ENCODE measurements at regions not wholly inside any gene's neighbourhood (a gene's known extent, or its start where the extent isn't known, plus 50 kb on each side); places are given as distances from the start of the nearest gene placed in this dataset.
A peak's percentile ranks its signal among the peaks of the same experiment; 100 is the strongest.

GRCh38 chr20:57025261-57025660, 241.2 kb downstream of the BMP7 start:
- 0 out of 2 replicates have a peak, but pooled peaks cover 4% of the 10 kb centered on the region for H3K27me3 ChIP-seq (ENCODE audit: control insufficient read depth, insufficient read depth, low read length)

GRCh38 chr20:57025666-57026224, 240.7 kb downstream of the BMP7 start:
- 0 out of 2 replicates have a peak, but pooled peaks cover 4% of the 10 kb centered on the region for H3K27me3 ChIP-seq (ENCODE audit: control insufficient read depth, insufficient read depth, low read length)
- no peak overlapping the region for H3K9ac ChIP-seq (ENCODE audit: low read length)
- peaks cover 7% of the 10 kb centered on the region; the same call in 1 of the 2 replicates for H3K9me3 ChIP-seq (ENCODE audit: control insufficient read depth, insufficient read depth, low read depth, low read length)
- no peak overlapping the region for H3K4me3 ChIP-seq (ENCODE audit: low read depth, low read length)
- H3K27ac ChIP-seq (ENCODE audit: low read depth, low read length) = no peak overlapping the region
- H3K4me1 ChIP-seq (ENCODE audit: control insufficient read depth, insufficient read depth, low read length) = peaks cover 36% of the 10 kb centered on the region
- no peaks in the 10 kb centered on the region for H3K36me3 ChIP-seq (ENCODE audit: control insufficient read depth, insufficient read depth, low read length)

More at GRCh38 chr20:57025261-57025660, 241.2 kb downstream of the BMP7 start:
- Histone ChIP-seq H3K9me3 (ENCODE audit: control insufficient read depth, insufficient read depth, low read depth, low read length) (peaks cover 7% of the 10 kb centered on the region; the same call in 1 of the 2 replicates), H3K27ac (ENCODE audit: low read depth, low read length) (no peak overlapping the region), H3K36me3 (ENCODE audit: control insufficient read depth, insufficient read depth, low read length) (no peaks in the 10 kb centered on the region), H3K4me1 (ENCODE audit: control insufficient read depth, insufficient read depth, low read length) (peaks cover 31% of the 10 kb centered on the region), H3K9ac (ENCODE audit: low read length) (no peak overlapping the region), H3K4me3 (ENCODE audit: low read depth, low read length) (no peak overlapping the region)

GRCh38 chr20:57027777-57028176, 238.7 kb downstream of the BMP7 start:
- Histone ChIP-seq H3K36me3 (ENCODE audit: control insufficient read depth, insufficient read depth, low read length) (no peaks in the 10 kb centered on the region), H3K9me3 (ENCODE audit: control insufficient read depth, insufficient read depth, low read depth, low read length) (peaks cover 7% of the 10 kb centered on the region; the same call in 1 of the 2 replicates), H3K27ac (ENCODE audit: low read depth, low read length) (no peak overlapping the region), H3K9ac (ENCODE audit: low read length) (no peak overlapping the region), H3K4me3 (ENCODE audit: low read depth, low read length) (no peak overlapping the region), H3K27me3 (ENCODE audit: control insufficient read depth, insufficient read depth, low read length) (no peaks in the 10 kb centered on the region), H3K4me1 (ENCODE audit: control insufficient read depth, insufficient read depth, low read length) (peaks cover 38% of the 10 kb centered on the region)

GRCh38 chr20:57030611-57031600, 235.5 kb downstream of the BMP7 start:
- Histone ChIP-seq H3K4me1 (ENCODE audit: control insufficient read depth, insufficient read depth, low read length) (peaks cover 36% of the 10 kb centered on the region), H3K4me3 (ENCODE audit: low read depth, low read length) (no peak overlapping the region), H3K27ac (ENCODE audit: low read depth, low read length) (no peak overlapping the region; the same call in 1 of the 2 replicates)

GRCh38 chr20:57031867-57032355, 234.5 kb downstream of the BMP7 start:
- Histone ChIP-seq H3K4me1 (ENCODE audit: control insufficient read depth, insufficient read depth, low read length) (peaks cover 35% of the 10 kb centered on the region), H3K27ac (ENCODE audit: low read depth, low read length) (no peak overlapping the region), H3K9ac (ENCODE audit: low read length) (no peak overlapping the region), H3K36me3 (ENCODE audit: control insufficient read depth, insufficient read depth, low read length) (no peaks in the 10 kb centered on the region), H3K4me3 (ENCODE audit: low read depth, low read length) (no peak overlapping the region), H3K27me3 (ENCODE audit: control insufficient read depth, insufficient read depth, low read length) (0 out of 2 replicates have a peak, but pooled peaks cover 2% of the 10 kb centered on the region), H3K9me3 (ENCODE audit: control insufficient read depth, insufficient read depth, low read depth, low read length) (peaks cover 7% of the 10 kb centered on the region; the same call in 1 of the 2 replicates)

More at GRCh38 chr20:57030611-57031600, 235.5 kb downstream of the BMP7 start:
- peaks cover 7% of the 10 kb centered on the region; the same call in 1 of the 2 replicates for H3K9me3 ChIP-seq (ENCODE audit: control insufficient read depth, insufficient read depth, low read depth, low read length)
- 0 out of 2 replicates have a peak, but pooled peaks cover 2% of the 10 kb centered on the region for H3K27me3 ChIP-seq (ENCODE audit: control insufficient read depth, insufficient read depth, low read length)
- peak overlapping the region; percentile 20 for H3K9ac ChIP-seq (ENCODE audit: low read length)
- H3K36me3 ChIP-seq (ENCODE audit: control insufficient read depth, insufficient read depth, low read length) = no peaks in the 10 kb centered on the region

- Histone ChIP-seq H3K4me1 (ENCODE audit: control insufficient read depth, insufficient read depth, low read length) (peaks cover 35% of the 10 kb centered on the region), H3K36me3 (ENCODE audit: control insufficient read depth, insufficient read depth, low read length) (no peaks in the 10 kb centered on the region), H3K27ac (ENCODE audit: low read depth, low read length) (no peak overlapping the region), H3K27me3 (ENCODE audit: control insufficient read depth, insufficient read depth, low read length) (0 out of 2 replicates have a peak, but pooled peaks cover 2% of the 10 kb centered on the region), H3K4me3 (ENCODE audit: low read depth, low read length) (no peak overlapping the region), H3K9ac (ENCODE audit: low read length) (no peak overlapping the region), H3K9me3 (ENCODE audit: control insufficient read depth, insufficient read depth, low read depth, low read length) (peaks cover 7% of the 10 kb centered on the region; the same call in 1 of the 2 replicates)
Observed at GRCh38 chr20:57032847-57033246, 233.6 kb downstream of the BMP7 start.

DNA sequence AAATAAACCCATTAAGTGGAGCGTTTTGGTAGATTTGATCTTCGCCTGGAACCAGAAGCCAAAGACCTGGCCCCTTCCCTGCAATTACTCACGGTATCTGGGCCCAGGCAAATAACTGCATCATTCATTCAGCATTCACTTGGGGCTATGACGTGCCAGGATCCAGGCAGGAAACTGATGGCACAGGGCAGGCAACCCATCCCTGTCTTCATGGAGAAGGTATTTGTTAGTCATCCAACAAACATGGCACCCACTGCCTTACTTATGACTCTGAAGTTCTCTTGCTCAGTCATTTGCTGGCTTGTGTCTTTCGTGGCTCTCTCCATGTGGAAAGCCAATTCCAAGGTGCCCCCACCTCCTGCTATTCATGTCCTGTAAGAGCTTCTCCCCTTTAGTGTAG, 232.4 kb downstream of the BMP7 start:
- Histone ChIP-seq H3K4me3 (ENCODE audit: low read depth, low read length) (no peak overlapping the region), H3K36me3 (ENCODE audit: control insufficient read depth, insufficient read depth, low read length) (no peaks in the 10 kb centered on the region), H3K27me3 (ENCODE audit: control insufficient read depth, insufficient read depth, low read length) (0 out of 2 replicates have a peak, but pooled peaks cover 2% of the 10 kb centered on the region), H3K9me3 (ENCODE audit: control insufficient read depth, insufficient read depth, low read depth, low read length) (peaks cover 7% of the 10 kb centered on the region; the same call in 1 of the 2 replicates), H3K4me1 (ENCODE audit: control insufficient read depth, insufficient read depth, low read length) (peaks cover 35% of the 10 kb centered on the region), H3K27ac (ENCODE audit: low read depth, low read length) (no peak overlapping the region), H3K9ac (ENCODE audit: low read length) (no peak overlapping the region)

- no peak overlapping the region for H3K27ac ChIP-seq (ENCODE audit: low read depth, low read length)
Observed at GRCh38 chr20:57037689-57038088, 228.8 kb downstream of the BMP7 start.

GRCh38 chr20:57038608-57039440, 227.6 kb downstream of the BMP7 start:
- H3K36me3 ChIP-seq (ENCODE audit: control insufficient read depth, insufficient read depth, low read length) = no peaks in the 10 kb centered on the region
- H3K27me3 ChIP-seq (ENCODE audit: control insufficient read depth, insufficient read depth, low read length) = 0 out of 2 replicates have a peak, but pooled peaks cover 2% of the 10 kb centered on the region
- no peaks in the 10 kb centered on the region for H3K4me1 ChIP-seq (ENCODE audit: control insufficient read depth, insufficient read depth, low read length)

More at GRCh38 chr20:57037689-57038088, 228.8 kb downstream of the BMP7 start:
- Histone ChIP-seq H3K9me3 (ENCODE audit: control insufficient read depth, insufficient read depth, low read depth, low read length) (peaks cover 7% of the 10 kb centered on the region; the same call in 1 of the 2 replicates), H3K27me3 (ENCODE audit: control insufficient read depth, insufficient read depth, low read length) (0 out of 2 replicates have a peak, but pooled peaks cover 2% of the 10 kb centered on the region), H3K4me3 (ENCODE audit: low read depth, low read length) (no peak overlapping the region), H3K9ac (ENCODE audit: low read length) (no peak overlapping the region), H3K36me3 (ENCODE audit: control insufficient read depth, insufficient read depth, low read length) (no peaks in the 10 kb centered on the region), H3K4me1 (ENCODE audit: control insufficient read depth, insufficient read depth, low read length) (peaks cover 7% of the 10 kb centered on the region)

GRCh38 chr20:57040466-57040865, 226.0 kb downstream of the BMP7 start:
- Histone ChIP-seq H3K9ac (ENCODE audit: low read length) (no peak overlapping the region), H3K4me3 (ENCODE audit: low read depth, low read length) (no peak overlapping the region), H3K27ac (ENCODE audit: low read depth, low read length) (no peak overlapping the region), H3K36me3 (ENCODE audit: control insufficient read depth, insufficient read depth, low read length) (no peaks in the 10 kb centered on the region), H3K9me3 (ENCODE audit: control insufficient read depth, insufficient read depth, low read depth, low read length) (no peaks in the 10 kb centered on the region), H3K4me1 (ENCODE audit: control insufficient read depth, insufficient read depth, low read length) (no peaks in the 10 kb centered on the region), H3K27me3 (ENCODE audit: control insufficient read depth, insufficient read depth, low read length) (no peaks in the 10 kb centered on the region)

More at GRCh38 chr20:57038608-57039440, 227.6 kb downstream of the BMP7 start:
- no peak overlapping the region for H3K4me3 ChIP-seq (ENCODE audit: low read depth, low read length)
- H3K9me3 ChIP-seq (ENCODE audit: control insufficient read depth, insufficient read depth, low read depth, low read length) = peaks cover 7% of the 10 kb centered on the region; the same call in 1 of the 2 replicates
- H3K27ac ChIP-seq (ENCODE audit: low read depth, low read length) = no peak overlapping the region
- no peak overlapping the region for H3K9ac ChIP-seq (ENCODE audit: low read length)

All from HUES6 (cell line).